ENCODE measurements at regions not wholly inside any gene's neighbourhood (a gene's known extent, or its start where the extent isn't known, plus 50 kb on each side); places are given as distances from the start of the nearest gene placed in this dataset.
"Not testable (repeated sequence)": the region's sequence is repeated elsewhere in the genome, so short reads cannot be mapped to it uniquely, and the experiment has no call there.

DNA sequence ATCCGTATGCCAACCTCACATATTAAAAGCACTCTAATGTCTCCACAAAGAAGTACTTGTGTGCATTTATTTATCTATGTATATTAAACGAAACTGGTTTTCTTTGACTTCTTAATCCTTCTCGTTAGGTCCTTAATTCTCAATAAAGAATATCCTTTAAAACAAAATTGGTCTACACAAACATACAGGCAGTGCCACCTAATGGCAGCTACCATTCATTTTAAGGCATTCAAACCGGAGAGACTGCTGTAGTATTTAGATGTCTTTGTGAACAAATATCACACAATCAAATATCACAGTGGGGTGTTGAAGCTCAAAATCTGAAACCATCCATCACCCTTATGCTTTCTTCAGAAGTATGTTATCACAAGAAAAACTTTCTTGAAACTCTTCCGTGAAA is 96.6 kb upstream of the IRAK1BP1 start:
- WGBS (ENCODE audit: insufficient coverage) = 75% methylated on average over 2 of the region's 5 CpGs
- DNase-seq = no peak

DNA sequence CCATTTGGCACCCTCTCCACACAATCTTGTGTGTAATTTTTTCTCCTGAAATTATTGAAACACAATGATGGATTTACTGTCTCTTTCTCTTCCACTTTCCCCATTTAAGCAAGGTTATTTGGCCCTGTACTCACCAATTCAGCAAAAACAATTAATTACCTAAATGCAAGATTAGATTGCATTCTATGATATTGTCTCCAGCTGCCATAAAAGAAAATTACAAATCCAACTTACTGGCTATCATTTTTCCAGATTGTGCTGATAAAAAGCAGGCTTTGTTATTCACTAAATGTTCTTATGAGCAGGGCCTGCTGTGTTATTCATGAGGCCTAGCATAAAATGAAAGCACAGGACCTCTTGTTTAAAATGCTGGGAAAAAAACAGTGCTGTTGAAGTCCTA is 95.8 kb upstream of the IRAK1BP1 start:
- H3K36me3 ChIP-seq (ENCODE audit: control insufficient read depth in 4 of 4, insufficient read depth in 4 of 4, low read length in 3 of 4) = no peaks in the 10 kb centered on the region
- H3K4me1 ChIP-seq (ENCODE audit: control extremely low read depth in 1 of 4, control insufficient read depth in 4 of 4, insufficient read depth in 4 of 4, low read length in 3 of 4) = no peaks in the 10 kb centered on the region
- no peak for DNase-seq
- no peak overlapping the region for H3K27ac ChIP-seq (ENCODE audit: insufficient read depth in 1 of 2, low read depth in 1 of 2, low read length in 2 of 2, poor library complexity in 1 of 2, severe bottlenecking in 2 of 2)
- no peak overlapping the region for H3K4me3 ChIP-seq (ENCODE audit: control insufficient read depth in 1 of 7, extremely low read depth in 1 of 7, insufficient read depth in 4 of 7, low read depth in 2 of 7, low read length in 6 of 7)
- no peaks in the 10 kb centered on the region for H3K9me3 ChIP-seq (ENCODE audit: control extremely low read depth in 1 of 5, control insufficient read depth in 4 of 5, insufficient read depth in 2 of 5, low read depth in 1 of 5, low read length in 4 of 5)
- ChIA-PET POLR2A (no interaction called here), CTCF (no interaction called here)
- no peaks in the 10 kb centered on the region for H3K27me3 ChIP-seq (replicated peaks in 2 of 5; ENCODE audit: control insufficient read depth in 4 of 5, insufficient read depth in 5 of 5, low read length in 4 of 5)

More for the DNA sequence above, 96.6 kb upstream of the IRAK1BP1 start:
- Histone ChIP-seq H3K4me1 (ENCODE audit: control extremely low read depth in 1 of 4, control insufficient read depth in 4 of 4, insufficient read depth in 4 of 4, low read length in 3 of 4) (no peaks in the 10 kb centered on the region), H3K27me3 (replicated peaks in 2 of 5; ENCODE audit: control insufficient read depth in 4 of 5, insufficient read depth in 5 of 5, low read length in 4 of 5) (no peaks in the 10 kb centered on the region), H3K4me3 (ENCODE audit: control insufficient read depth in 1 of 7, extremely low read depth in 1 of 7, insufficient read depth in 4 of 7, low read depth in 2 of 7, low read length in 6 of 7) (no peak overlapping the region), H3K36me3 (ENCODE audit: control insufficient read depth in 4 of 4, insufficient read depth in 4 of 4, low read length in 3 of 4) (no peaks in the 10 kb centered on the region), H3K27ac (ENCODE audit: insufficient read depth in 1 of 2, low read depth in 1 of 2, low read length in 2 of 2, poor library complexity in 1 of 2, severe bottlenecking in 2 of 2) (no peak overlapping the region), H3K9me3 (ENCODE audit: control extremely low read depth in 1 of 5, control insufficient read depth in 4 of 5, insufficient read depth in 2 of 5, low read depth in 1 of 5, low read length in 4 of 5) (no peaks in the 10 kb centered on the region)
- ChIA-PET POLR2A (no interaction called here), CTCF (no interaction called here)

- 100% methylated on average over 1 of the region's 4 CpGs for WGBS (ENCODE audit: insufficient coverage)
- Histone ChIP-seq H3K4me3 (ENCODE audit: control insufficient read depth in 1 of 7, extremely low read depth in 1 of 7, insufficient read depth in 4 of 7, low read depth in 2 of 7, low read length in 6 of 7) (no peak overlapping the region), H3K27ac (ENCODE audit: insufficient read depth in 1 of 2, low read depth in 1 of 2, low read length in 2 of 2, poor library complexity in 1 of 2, severe bottlenecking in 2 of 2) (no peak overlapping the region), H3K27me3 (replicated peaks in 2 of 5; ENCODE audit: control insufficient read depth in 4 of 5, insufficient read depth in 5 of 5, low read length in 4 of 5) (no peaks in the 10 kb centered on the region), H3K4me1 (ENCODE audit: control extremely low read depth in 1 of 4, control insufficient read depth in 4 of 4, insufficient read depth in 4 of 4, low read length in 3 of 4) (no peaks in the 10 kb centered on the region), H3K9me3 (ENCODE audit: control extremely low read depth in 1 of 5, control insufficient read depth in 4 of 5, insufficient read depth in 2 of 5, low read depth in 1 of 5, low read length in 4 of 5) (peaks cover 0 to 7% (median 0%) of the 10 kb centered on the region in 5 experiments), H3K36me3 (ENCODE audit: control insufficient read depth in 4 of 4, insufficient read depth in 4 of 4, low read length in 3 of 4) (no peaks in the 10 kb centered on the region)
- ChIA-PET POLR2A (no interaction called here), CTCF (no interaction called here)
- DNase-seq = no peak
These were observed 86.3 kb upstream of the IRAK1BP1 start for GRCh38 chr6:78781001-78781400.

- POLR2A ChIA-PET; H3K4me3 ChIP-seq (ENCODE audit: control insufficient read depth in 1 of 7, extremely low read depth in 1 of 7, insufficient read depth in 4 of 7, low read depth in 2 of 7, low read length in 6 of 7); H3K27ac ChIP-seq (ENCODE audit: insufficient read depth in 1 of 2, low read depth in 1 of 2, low read length in 2 of 2, poor library complexity in 1 of 2, severe bottlenecking in 2 of 2); DNase-seq; H3K27me3 ChIP-seq (replicated peaks in 2 of 5; ENCODE audit: control insufficient read depth in 4 of 5, insufficient read depth in 5 of 5, low read length in 4 of 5); H3K4me1 ChIP-seq (ENCODE audit: control extremely low read depth in 1 of 4, control insufficient read depth in 4 of 4, insufficient read depth in 4 of 4, low read length in 3 of 4); CTCF ChIA-PET; H3K9me3 ChIP-seq (ENCODE audit: control extremely low read depth in 1 of 5, control insufficient read depth in 4 of 5, insufficient read depth in 2 of 5, low read depth in 1 of 5, low read length in 4 of 5); H3K36me3 ChIP-seq (ENCODE audit: control insufficient read depth in 4 of 4, insufficient read depth in 4 of 4, low read length in 3 of 4): not testable (repeated sequence)
- WGBS (ENCODE audit: insufficient coverage) = 95% methylated on average over 6 of the region's 6 CpGs
These were observed 84.0 kb upstream of the IRAK1BP1 start for GRCh38 chr6:78783366-78783765.

DNA sequence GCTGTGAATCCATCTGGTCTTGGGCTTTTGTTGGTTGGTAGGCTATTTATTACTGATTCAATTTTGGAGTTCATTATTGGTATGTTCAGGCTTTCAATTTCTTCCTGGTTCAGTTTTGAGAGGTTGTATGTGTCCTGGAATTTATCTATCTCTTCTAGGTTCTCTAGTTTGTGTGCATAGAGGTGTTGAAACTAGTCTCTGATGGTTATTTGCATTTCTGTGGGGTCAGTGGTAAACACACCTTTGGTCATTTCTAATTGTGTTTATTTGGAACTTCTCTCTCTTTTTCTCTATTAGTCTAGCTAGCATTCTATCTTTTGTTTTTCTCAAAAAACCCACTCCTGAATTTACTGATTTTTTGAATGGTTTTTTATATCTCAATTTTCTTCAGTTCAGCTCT is 70.1 kb upstream of the IRAK1BP1 start:
- POLR2A ChIA-PET = no interaction called here
- H3K27me3 ChIP-seq (replicated peaks in 2 of 5; ENCODE audit: control insufficient read depth in 4 of 5, insufficient read depth in 5 of 5, low read length in 4 of 5) = no peaks in the 10 kb centered on the region
- peaks cover 0 to 8% (median 0%) of the 10 kb centered on the region in 5 experiments for H3K9me3 ChIP-seq (ENCODE audit: control extremely low read depth in 1 of 5, control insufficient read depth in 4 of 5, insufficient read depth in 2 of 5, low read depth in 1 of 5, low read length in 4 of 5)

GRCh38 chr6:78799682-78800081 is 67.7 kb upstream of the IRAK1BP1 start:
- DNase-seq = no peak
- CTCF ChIA-PET = no interaction called here
- no peak overlapping the region for H3K27ac ChIP-seq (ENCODE audit: insufficient read depth in 1 of 2, low read depth in 1 of 2, low read length in 2 of 2, poor library complexity in 1 of 2, severe bottlenecking in 2 of 2)
- no peaks in the 10 kb centered on the region for H3K27me3 ChIP-seq (replicated peaks in 2 of 5; ENCODE audit: control insufficient read depth in 4 of 5, insufficient read depth in 5 of 5, low read length in 4 of 5)
- POLR2A ChIA-PET = interaction anchor here (0.6 kb wide), 1 partner anchor 1866 kb away, joined by 3 read pairs; no protein-coding TSS in a partner anchor
- 100% methylated on average over 2 of the region's 2 CpGs for WGBS (ENCODE audit: insufficient coverage)
- H3K9me3 ChIP-seq (ENCODE audit: control extremely low read depth in 1 of 5, control insufficient read depth in 4 of 5, insufficient read depth in 2 of 5, low read depth in 1 of 5, low read length in 4 of 5) = peaks cover 0 to 8% (median 0%) of the 10 kb centered on the region in 5 experiments
- no peaks in the 10 kb centered on the region for H3K4me1 ChIP-seq (ENCODE audit: control extremely low read depth in 1 of 4, control insufficient read depth in 4 of 4, insufficient read depth in 4 of 4, low read length in 3 of 4)
- H3K36me3 ChIP-seq (ENCODE audit: control insufficient read depth in 4 of 4, insufficient read depth in 4 of 4, low read length in 3 of 4) = no peaks in the 10 kb centered on the region
- no peak overlapping the region for H3K4me3 ChIP-seq (ENCODE audit: control insufficient read depth in 1 of 7, extremely low read depth in 1 of 7, insufficient read depth in 4 of 7, low read depth in 2 of 7, low read length in 6 of 7)

More for the DNA sequence above, 70.1 kb upstream of the IRAK1BP1 start:
- Histone ChIP-seq H3K4me1 (ENCODE audit: control extremely low read depth in 1 of 4, control insufficient read depth in 4 of 4, insufficient read depth in 4 of 4, low read length in 3 of 4) (no peaks in the 10 kb centered on the region), H3K27ac (ENCODE audit: insufficient read depth in 1 of 2, low read depth in 1 of 2, low read length in 2 of 2, poor library complexity in 1 of 2, severe bottlenecking in 2 of 2) (no peak overlapping the region), H3K4me3 (ENCODE audit: control insufficient read depth in 1 of 7, extremely low read depth in 1 of 7, insufficient read depth in 4 of 7, low read depth in 2 of 7, low read length in 6 of 7) (no peak overlapping the region), H3K36me3 (ENCODE audit: control insufficient read depth in 4 of 4, insufficient read depth in 4 of 4, low read length in 3 of 4) (no peaks in the 10 kb centered on the region)
- DNase-seq = no peak
- CTCF ChIA-PET = no interaction called here

DNA sequence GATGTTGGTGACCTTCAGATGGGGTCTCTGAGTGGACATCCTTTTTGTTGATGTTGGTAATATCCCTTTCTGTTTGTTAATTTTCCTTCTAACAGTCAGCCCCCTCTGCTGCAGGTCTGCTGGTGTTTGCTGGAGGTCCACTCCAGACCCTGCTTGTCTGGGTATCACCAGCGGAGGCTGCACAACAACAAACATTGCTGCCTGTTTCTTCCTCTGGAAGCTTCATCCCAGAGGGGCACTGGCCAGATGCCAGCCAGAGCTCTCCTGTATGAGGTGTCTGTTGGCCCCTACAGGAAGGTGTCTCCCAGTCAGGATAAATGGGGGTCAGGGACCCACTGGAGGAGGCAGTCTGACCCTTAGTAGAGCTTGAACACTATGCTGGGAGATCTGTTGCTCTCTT is 60.6 kb upstream of the IRAK1BP1 start:
- DNase-seq; H3K4me1 ChIP-seq (ENCODE audit: control extremely low read depth in 1 of 4, control insufficient read depth in 4 of 4, insufficient read depth in 4 of 4, low read length in 3 of 4); H3K27ac ChIP-seq (ENCODE audit: insufficient read depth in 1 of 2, low read depth in 1 of 2, low read length in 2 of 2, poor library complexity in 1 of 2, severe bottlenecking in 2 of 2); H3K27me3 ChIP-seq (replicated peaks in 2 of 5; ENCODE audit: control insufficient read depth in 4 of 5, insufficient read depth in 5 of 5, low read length in 4 of 5); POLR2A ChIA-PET; H3K4me3 ChIP-seq (ENCODE audit: control insufficient read depth in 1 of 7, extremely low read depth in 1 of 7, insufficient read depth in 4 of 7, low read depth in 2 of 7, low read length in 6 of 7); H3K36me3 ChIP-seq (ENCODE audit: control insufficient read depth in 4 of 4, insufficient read depth in 4 of 4, low read length in 3 of 4); CTCF ChIA-PET: not testable (repeated sequence)
- WGBS (ENCODE audit: insufficient coverage) = 100% methylated on average over 1 of the region's 1 CpG
- H3K9me3 ChIP-seq (ENCODE audit: control extremely low read depth in 1 of 5, control insufficient read depth in 4 of 5, insufficient read depth in 2 of 5, low read depth in 1 of 5, low read length in 4 of 5) = peaks cover 0 to 12% (median 0%) of the 10 kb centered on the region in 5 experiments

All from common myeloid progenitor, CD34-positive (primary cell).